WTC11 (cell line): ENCODE measurements at regions not wholly inside any gene's neighbourhood (a gene's known extent, or its start where the extent isn't known, plus 50 kb on each side); places are given as distances from the start of the nearest gene placed in this dataset.
"Not testable (repeated sequence)": the region's sequence is repeated elsewhere in the genome, so short reads cannot be mapped to it uniquely, and the experiment has no call there.

Experiments used
- ATAC-seq: fragments of 200-7000 bp; cut with Tn5 transposase; 2 replicates; pipeline ENCODE4 v1.10.0; 2021; ENCODE audit warnings: mild to moderate bottlenecking, moderate library complexity
- CTCF ChIA-PET: fragments of 300-600 bp; sonication (Branson Sonifier 250); formaldehyde crosslinking; loops from one replicate; lab custom pipeline; 2021; ENCODE audit warnings: antibody characterized with exemption; lab: Charles Lee
- POLR2A ChIA-PET: fragments of 350-600 bp; sonication (Branson Sonifier 250); formaldehyde crosslinking; loops from one replicate; lab custom pipeline; 2021; ENCODE audit warnings: antibody characterized with exemption; lab: Charles Lee
- DNase-seq: peaks from one replicate; pipeline ENCODE4 v3.0.0; 2021; ENCODE audit warnings: low spot score
- H3K27ac Mint-ChIP-seq: 2 replicates; pipeline ENCODE4 v1.8.0; 2021; ENCODE audit warnings: mixed read lengths
- H3K27me3 Mint-ChIP-seq: 2 replicates; pipeline ENCODE4 v1.8.0; 2021; ENCODE audit warnings: low read depth, mild to moderate bottlenecking, moderate library complexity, mixed read lengths
- H3K36me3 Mint-ChIP-seq: 2 replicates; pipeline ENCODE4 v1.8.0; 2021; ENCODE audit warnings: mixed read lengths
- H3K4me1 Mint-ChIP-seq: 2 replicates; pipeline ENCODE4 v1.8.0; 2022; ENCODE audit warnings: mixed read lengths
- H3K4me3 Mint-ChIP-seq: 2 replicates; pipeline ENCODE4 v1.8.0; 2021; ENCODE audit warnings: mild to moderate bottlenecking, moderate library complexity, mixed read lengths
- H3K9me3 Mint-ChIP-seq: 2 replicates; pipeline ENCODE4 v1.8.0; 2021; ENCODE audit warnings: mixed read lengths
- ATF1 ChIP-seq: sonication (generic); formaldehyde crosslinking; IDR thresholded peaks from 2 replicates; pipeline ENCODE4 v1.8.1; 2023; ENCODE audit warnings: mild to moderate bottlenecking, moderate library complexity, missing genetic modification reagents
- ATF3 ChIP-seq: sonication (generic); formaldehyde crosslinking; conservative IDR thresholded peaks from 2 replicates; pipeline ENCODE4 v1.8.1; 2022; ENCODE audit warnings: mild to moderate bottlenecking, missing genetic modification reagents
- CTCF ChIP-seq: fragments of 200-600 bp; IDR thresholded peaks from 2 replicates; pipeline ENCODE4 v1.8.0; 2022; ENCODE audit warnings: antibody characterized with exemption
- E2F4 ChIP-seq: sonication (generic); formaldehyde crosslinking; IDR thresholded peaks from 2 replicates; pipeline ENCODE4 v1.8.1; 2022; ENCODE audit warnings: low read depth, mild to moderate bottlenecking, moderate library complexity, missing genetic modification reagents, borderline replicate concordance
- E2F5 ChIP-seq: sonication (generic); formaldehyde crosslinking; IDR thresholded peaks from 2 replicates; pipeline ENCODE4 v1.8.1; 2022; ENCODE audit warnings: mild to moderate bottlenecking, moderate library complexity, missing genetic modification reagents
- ETV6 ChIP-seq: sonication (generic); formaldehyde crosslinking; IDR thresholded peaks from 2 replicates; pipeline ENCODE4 v1.8.1; 2022; ENCODE audit warnings: mild to moderate bottlenecking, missing genetic modification reagents
- HMGA2 ChIP-seq: fragments of 250-450 bp; sonication (Bioruptor Pico); IDR thresholded peaks from 2 replicates; pipeline ENCODE4 v1.4.0; 2021; ENCODE audit warnings: mild to moderate bottlenecking, moderate library complexity
- JAZF1 ChIP-seq: fragments of 250-450 bp; sonication (Bioruptor Pico); IDR thresholded peaks from 2 replicates; pipeline ENCODE4 v1.9.0; 2021; ENCODE audit warnings: moderate library complexity, mild to moderate bottlenecking, inconsistent platforms
- JUN ChIP-seq: sonication (generic); formaldehyde crosslinking; IDR thresholded peaks from 2 replicates; pipeline ENCODE4 v1.8.0; 2023; ENCODE audit warnings: mild to moderate bottlenecking, missing genetic modification reagents
- MYBL2 ChIP-seq: sonication (generic); formaldehyde crosslinking; IDR thresholded peaks from 2 replicates; pipeline ENCODE4 v1.8.1; 2023; ENCODE audit warnings: mild to moderate bottlenecking, moderate library complexity, missing genetic modification reagents
- NR3C1 ChIP-seq: sonication (generic); formaldehyde crosslinking; conservative IDR thresholded peaks from 2 replicates; pipeline ENCODE4 v1.8.1; 2023; ENCODE audit warnings: low read depth, mild to moderate bottlenecking, missing genetic modification reagents
- TEAD4 ChIP-seq: sonication (generic); formaldehyde crosslinking; IDR thresholded peaks from 2 replicates; pipeline ENCODE4 v1.8.0; 2022; ENCODE audit warnings: mild to moderate bottlenecking, missing genetic modification reagents
- TP53 ChIP-seq: sonication (generic); formaldehyde crosslinking; IDR thresholded peaks from 2 replicates; pipeline ENCODE4 v1.8.1; 2023; ENCODE audit warnings: mild to moderate bottlenecking, missing genetic modification reagents
- USF1 ChIP-seq: sonication (generic); formaldehyde crosslinking; IDR thresholded peaks from 2 replicates; pipeline ENCODE4 v1.8.0; 2022; ENCODE audit warnings: mild to moderate bottlenecking, missing genetic modification reagents
- ZNF121 ChIP-seq: sonication (generic); formaldehyde crosslinking; IDR thresholded peaks from 2 replicates; pipeline ENCODE4 v1.8.0; 2023; ENCODE audit warnings: missing genetic modification reagents
- ZNF281 ChIP-seq: sonication (generic); formaldehyde crosslinking; IDR thresholded peaks from 2 replicates; pipeline ENCODE4 v1.8.0; 2023; ENCODE audit warnings: mild to moderate bottlenecking, missing genetic modification reagents
- ZNF396 ChIP-seq: fragments of 250-450 bp; sonication (Bioruptor Pico); IDR thresholded peaks from 2 replicates; pipeline ENCODE4 v1.8.0; 2021; ENCODE audit warnings: mild to moderate bottlenecking, moderate library complexity, borderline replicate concordance
- ZNF423 ChIP-seq: fragments of 250-450 bp; sonication (Bioruptor Pico); IDR thresholded peaks from 2 replicates; pipeline ENCODE4 v2.1.2; 2022; ENCODE audit warnings: mild to moderate bottlenecking, moderate library complexity
- ZNF532 ChIP-seq: fragments of 250-450 bp; sonication (Bioruptor Pico); IDR thresholded peaks from 2 replicates; pipeline ENCODE4 v1.9.0; 2021; ENCODE audit warnings: mild to moderate bottlenecking, borderline replicate concordance

- Mint-ChIP-seq H3K36me3 (no peaks in the 10 kb centered on the region), H3K27ac (no peak overlapping the region), H3K4me1 (peaks cover 10% of the 10 kb centered on the region), H3K9me3 (peaks cover 17% of the 10 kb centered on the region), H3K4me3 (no peak overlapping the region), H3K27me3 (no peaks in the 10 kb centered on the region; the same call in 1 of the 2 replicates)
- ATAC-seq: no peak
- CTCF ChIA-PET: no interaction called here
- TF ChIP-seq USF1 (CRISPR knock-in tag) (no peak), TP53 (CRISPR knock-in tag) (no peak), ATF3 (CRISPR knock-in tag) (no peak), ZNF423 (CRISPR knock-in tag) (no peak), MYBL2 (no peak), CTCF (no peak), E2F5 (CRISPR knock-in tag) (no peak), NR3C1 (CRISPR knock-in tag) (no peak), ZNF396 (CRISPR knock-in tag) (no peak), E2F4 (CRISPR knock-in tag) (no peak), JUN (CRISPR knock-in tag) (no peak), HMGA2 (CRISPR knock-in tag) (no peak), ZNF532 (CRISPR knock-in tag) (no peak), ZNF281 (CRISPR knock-in tag) (no peak), JAZF1 (CRISPR knock-in tag) (no peak), ZNF121 (no peak), ATF1 (no peak), ETV6 (CRISPR knock-in tag) (no peak), TEAD4 (no peak)
- POLR2A ChIA-PET: no interaction called here
- DNase-seq: no peak
Measured at GRCh38 chr21:38900499-38900898, 94.8 kb downstream of the ETS2 start.

- CTCF ChIA-PET, ATAC-seq, H3K27ac Mint-ChIP-seq, POLR2A ChIA-PET, H3K27me3 Mint-ChIP-seq, H3K4me3 Mint-ChIP-seq, H3K4me1 Mint-ChIP-seq, H3K36me3 Mint-ChIP-seq, DNase-seq: not testable (repeated sequence)
- H3K9me3 Mint-ChIP-seq: peaks cover 13% of the 10 kb centered on the region
Measured at GRCh38 chr21:38899985-38900384, 94.3 kb downstream of the ETS2 start.
